ENCODE measurements at regions not wholly inside any gene's neighbourhood (a gene's known extent, or its start where the extent isn't known, plus 50 kb on each side); places are given as distances from the start of the nearest gene placed in this dataset.

DNA sequence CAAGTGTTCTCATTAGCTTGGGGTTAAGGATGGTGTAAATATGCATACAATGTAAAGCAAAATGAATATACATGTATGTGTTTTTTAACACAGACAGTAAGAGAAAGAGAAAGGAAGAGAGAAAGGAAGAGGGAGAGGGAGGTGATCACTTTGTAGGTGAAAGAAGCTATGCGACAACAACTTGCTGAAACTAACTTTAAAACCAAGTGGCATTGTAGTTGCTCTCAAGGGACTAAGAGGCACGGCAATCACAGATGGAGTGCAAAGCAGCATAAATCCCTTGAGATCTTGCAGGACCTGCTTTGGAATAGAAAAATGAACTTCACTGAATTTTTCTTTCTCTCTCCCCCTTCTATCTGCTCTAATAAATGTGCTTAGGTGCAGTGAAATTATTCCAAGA lies 1665.0 kb upstream of the TENM3 start:
- DNase-seq (ENCODE audit: low read depth in 1 of 2, low spot score in 1 of 2): no peak

DNA sequence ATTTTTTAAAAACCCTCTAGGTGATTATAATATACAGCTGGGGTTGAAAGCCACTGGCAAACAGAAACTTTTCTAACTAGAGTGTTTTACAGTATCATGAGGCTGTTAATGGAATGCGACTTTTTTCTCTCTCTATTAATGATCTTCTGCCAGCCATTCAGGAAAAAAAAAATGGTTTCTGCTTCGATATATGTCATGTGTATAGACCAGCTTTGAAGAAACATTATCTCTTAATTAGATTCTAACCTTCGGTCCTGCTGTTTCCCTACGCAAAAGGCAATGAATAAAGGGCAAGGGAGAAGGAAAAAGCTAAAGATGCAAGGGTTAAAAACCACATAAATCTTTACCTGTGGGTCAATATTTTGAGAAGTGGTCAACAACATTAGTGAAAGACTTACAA lies 1662.1 kb upstream of the TENM3 start:
- DNase-seq (ENCODE audit: low read depth in 1 of 2, low spot score in 1 of 2): no peak

DNA sequence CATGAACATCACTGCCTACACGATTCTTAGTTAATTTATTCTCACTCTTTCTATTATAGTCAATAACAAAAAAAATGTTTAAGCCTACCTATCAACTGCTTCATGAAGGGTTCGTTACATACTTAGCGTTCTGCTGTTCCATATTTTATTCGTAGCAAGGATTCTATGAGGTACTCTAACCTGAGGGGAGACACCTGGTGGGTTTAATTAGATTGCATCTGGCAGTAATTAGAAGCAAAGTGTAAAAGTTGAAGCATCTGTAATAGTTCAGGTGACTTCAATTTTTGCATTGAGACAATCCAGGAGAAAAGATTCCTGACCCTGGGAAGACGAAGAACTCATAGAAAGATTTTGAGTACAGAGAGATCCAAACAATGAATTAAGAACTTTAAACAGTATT lies 1655.8 kb upstream of the TENM3 start:
- no peak for DNase-seq (ENCODE audit: low read depth in 1 of 2, low spot score in 1 of 2)

DNA sequence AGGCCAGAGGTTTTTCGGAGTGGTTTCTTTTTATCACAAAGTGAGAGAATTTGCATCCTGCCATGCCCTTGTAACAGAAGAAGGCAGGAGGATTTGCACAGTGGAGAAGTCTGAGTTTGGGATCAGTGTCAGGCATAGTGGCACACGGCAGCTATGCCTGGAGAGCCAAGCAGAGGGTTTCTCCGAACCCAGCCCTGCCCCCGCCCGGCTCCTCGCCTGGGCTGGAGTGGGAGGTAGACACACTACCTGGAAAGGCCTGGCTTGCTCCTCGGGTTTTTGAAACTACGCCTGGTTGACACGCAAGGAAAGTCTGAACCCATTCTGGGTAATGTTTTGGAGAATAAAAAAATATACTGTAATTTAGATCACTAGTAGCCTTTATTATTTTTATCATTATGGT lies 1653.6 kb upstream of the TENM3 start:
- DNase-seq (ENCODE audit: low read depth in 1 of 2, low spot score in 1 of 2): no peak

DNA sequence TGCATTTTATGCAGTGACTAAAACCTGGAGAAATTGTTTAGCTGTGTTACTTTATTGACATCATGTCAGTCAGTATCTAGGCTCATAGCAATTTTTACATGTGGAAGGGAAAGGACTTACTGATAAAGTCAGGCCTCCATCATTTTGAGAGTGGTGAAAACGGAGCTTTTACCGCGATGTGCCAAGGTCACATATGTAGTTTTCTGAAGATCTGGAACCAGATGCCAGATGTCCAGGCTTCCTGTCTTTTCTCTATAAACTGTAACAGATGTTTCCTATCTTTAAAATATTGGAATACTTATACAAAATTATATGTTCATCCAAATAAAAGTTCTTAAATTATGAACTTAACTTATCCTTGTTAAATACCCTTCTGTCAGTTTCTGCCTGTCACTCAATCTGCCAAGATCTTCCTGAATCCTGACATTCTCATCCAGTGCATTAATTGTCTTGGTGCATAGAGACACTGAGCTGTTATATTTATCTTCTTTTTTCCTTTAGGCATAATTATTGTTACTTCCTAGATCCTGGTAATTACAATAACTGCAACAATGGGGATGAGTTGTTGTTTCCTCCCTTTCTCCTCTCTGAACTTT lies 1646.2 kb upstream of the TENM3 start:
- DNase-seq (ENCODE audit: low read depth in 1 of 2, low spot score in 1 of 2): no peak

DNA sequence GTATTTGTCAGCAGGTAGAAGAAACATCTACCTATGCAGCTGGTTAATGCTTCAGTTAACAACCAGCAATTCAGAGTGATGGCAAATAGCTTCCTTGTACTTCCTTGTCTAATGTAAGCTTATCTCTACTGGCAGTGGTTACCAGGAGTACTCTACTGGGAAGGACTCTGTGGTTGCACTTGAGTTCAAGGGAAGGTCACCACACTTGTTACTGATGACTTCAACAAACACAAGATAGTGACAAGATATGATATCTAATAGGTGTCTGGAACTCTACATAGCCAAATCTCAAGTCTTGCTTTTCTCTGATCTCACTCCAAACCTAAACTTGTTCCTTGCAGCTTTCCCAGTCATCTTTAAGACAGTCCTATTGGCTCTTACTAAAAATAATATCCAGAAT lies 1644.9 kb upstream of the TENM3 start:
- DNase-seq (ENCODE audit: low read depth in 1 of 2, low spot score in 1 of 2): no peak

DNA sequence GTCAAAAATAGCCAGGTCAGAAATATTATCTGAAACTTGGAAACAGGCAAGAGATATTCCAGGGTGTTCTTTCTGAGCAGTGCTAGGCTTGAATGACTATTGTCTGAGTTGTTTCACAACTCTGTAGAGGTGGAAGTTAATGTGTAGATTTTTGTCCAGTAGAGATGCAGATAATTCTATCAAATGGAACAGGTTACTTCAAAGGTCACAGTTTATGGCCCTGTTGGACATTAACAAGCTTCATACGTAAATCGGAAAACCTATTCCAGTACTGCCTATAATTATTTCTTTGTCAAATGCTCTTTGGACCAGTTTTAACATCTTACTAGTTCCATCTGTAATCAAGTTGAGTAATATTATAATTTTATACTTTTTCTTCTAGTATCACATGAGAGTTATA lies 1639.4 kb upstream of the TENM3 start:
- no peak for DNase-seq (ENCODE audit: low read depth in 1 of 2, low spot score in 1 of 2)

DNA sequence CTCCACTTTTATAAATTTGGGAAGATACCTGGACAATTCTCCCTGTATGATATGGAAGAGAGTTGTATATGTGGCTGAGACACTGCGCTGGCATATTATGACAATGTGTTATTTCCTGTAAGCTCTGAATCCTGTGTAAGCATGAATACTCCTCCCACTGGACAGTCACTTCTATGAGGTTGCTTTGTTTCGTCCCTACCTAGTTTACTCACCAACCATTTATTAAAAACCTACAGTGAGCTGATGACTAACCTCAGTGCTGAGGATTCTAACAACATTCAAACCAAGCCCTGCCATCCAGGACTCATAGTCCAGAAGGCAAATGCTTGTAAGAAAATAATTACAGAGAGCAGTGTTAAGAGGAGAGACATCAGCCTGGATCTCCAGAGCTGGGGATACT lies 1632.9 kb upstream of the TENM3 start:
- no peak for DNase-seq (ENCODE audit: low read depth in 1 of 2, low spot score in 1 of 2)

DNA sequence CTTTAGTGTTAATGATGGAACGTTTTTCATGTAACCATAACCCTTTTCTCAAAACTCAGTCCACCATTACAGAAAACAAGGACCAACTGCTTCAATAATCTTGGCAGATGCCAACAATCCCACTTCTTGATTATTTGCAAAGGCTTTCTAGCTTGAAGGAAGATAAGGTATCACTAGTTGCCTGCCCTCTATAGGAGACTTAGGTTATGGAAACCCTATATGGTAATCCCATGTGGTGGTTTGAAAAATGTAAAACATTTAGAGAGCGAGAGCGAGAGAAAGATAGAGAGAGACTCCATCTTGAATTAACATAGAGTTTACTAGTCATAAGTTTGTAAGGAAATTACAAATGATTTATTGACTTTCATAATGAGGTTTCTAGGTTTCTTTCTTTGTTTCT lies 1627.5 kb upstream of the TENM3 start:
- no peak for DNase-seq (ENCODE audit: low read depth in 1 of 2, low spot score in 1 of 2)

DNA sequence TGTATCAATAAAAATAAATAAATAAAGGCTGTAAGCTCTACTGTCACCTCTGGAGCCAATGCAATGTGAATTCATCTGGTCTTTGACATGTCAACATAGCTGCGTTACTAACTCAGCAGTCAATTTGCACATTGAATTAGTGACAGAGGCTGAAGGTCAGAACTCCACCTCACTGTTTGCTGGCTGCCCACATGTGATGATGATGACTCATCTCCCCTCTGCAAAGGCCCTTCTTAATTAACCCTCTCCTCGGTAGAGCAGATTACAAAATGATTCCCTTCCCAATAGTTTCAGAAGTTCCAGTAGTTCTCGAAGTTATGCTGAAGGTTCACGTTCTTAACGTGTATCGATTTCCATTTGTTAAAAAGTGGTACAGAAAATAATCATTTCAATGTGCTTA lies 1626.0 kb upstream of the TENM3 start:
- DNase-seq (ENCODE audit: low read depth in 1 of 2, low spot score in 1 of 2): no peak

DNA sequence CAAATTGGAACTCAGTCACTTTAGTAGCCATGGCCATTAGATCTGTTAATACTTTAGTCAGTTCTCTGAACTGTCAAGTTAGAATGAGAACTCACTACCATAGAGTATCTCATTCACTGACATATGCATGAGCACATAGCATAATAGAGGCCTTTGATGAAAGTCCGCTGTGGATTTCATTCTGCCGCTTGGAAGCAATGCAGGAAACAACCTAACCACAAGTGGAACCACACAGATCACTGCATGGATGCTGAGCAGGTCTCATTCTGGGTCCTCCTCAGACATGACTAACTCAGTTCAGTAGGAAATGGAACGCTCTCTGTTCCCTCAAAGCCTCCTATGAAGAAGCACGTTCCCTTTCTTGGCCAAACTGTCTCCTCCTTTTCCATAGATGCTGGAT lies 1624.8 kb upstream of the TENM3 start:
- no peak for DNase-seq (ENCODE audit: low read depth in 1 of 2, low spot score in 1 of 2)

DNA sequence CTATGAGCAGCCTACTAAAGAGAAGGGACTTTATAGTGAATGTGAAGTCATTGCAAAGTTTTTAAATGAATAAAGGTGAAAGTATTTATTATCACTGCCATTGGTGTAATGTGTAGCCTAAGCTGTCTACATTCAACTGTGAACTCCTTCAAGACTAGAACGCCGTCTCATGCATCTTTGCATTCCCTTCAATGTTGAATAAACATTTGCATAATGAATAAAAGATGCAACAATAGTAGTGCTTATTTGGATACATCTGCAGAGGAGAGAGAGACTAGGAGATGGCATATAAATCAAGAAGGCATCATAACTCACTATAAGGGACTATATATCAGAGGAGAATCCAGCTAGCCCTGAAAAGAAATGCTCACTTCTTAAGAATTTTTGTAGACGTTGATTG lies 1623.8 kb upstream of the TENM3 start:
- DNase-seq (ENCODE audit: low read depth in 1 of 2, low spot score in 1 of 2): no peak

DNA sequence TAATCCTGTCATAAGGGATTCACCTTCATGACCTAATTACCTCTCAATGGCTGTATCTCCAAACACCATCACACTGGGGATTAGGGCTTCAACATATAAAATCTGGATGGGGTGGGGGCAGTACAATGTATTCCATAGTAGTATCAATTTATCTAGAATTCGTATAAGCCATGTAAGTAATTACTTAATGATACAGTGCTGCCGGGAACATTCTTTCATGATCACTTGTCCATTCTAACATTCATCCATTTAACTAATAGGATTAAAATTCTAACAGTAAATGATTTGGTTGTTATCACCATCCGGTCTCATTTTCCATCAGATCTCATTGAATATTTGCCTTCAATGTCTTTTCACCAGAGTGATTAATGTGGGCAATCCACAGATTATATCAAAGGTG lies 1620.9 kb upstream of the TENM3 start:
- DNase-seq (ENCODE audit: low read depth in 1 of 2, low spot score in 1 of 2): no peak

DNA sequence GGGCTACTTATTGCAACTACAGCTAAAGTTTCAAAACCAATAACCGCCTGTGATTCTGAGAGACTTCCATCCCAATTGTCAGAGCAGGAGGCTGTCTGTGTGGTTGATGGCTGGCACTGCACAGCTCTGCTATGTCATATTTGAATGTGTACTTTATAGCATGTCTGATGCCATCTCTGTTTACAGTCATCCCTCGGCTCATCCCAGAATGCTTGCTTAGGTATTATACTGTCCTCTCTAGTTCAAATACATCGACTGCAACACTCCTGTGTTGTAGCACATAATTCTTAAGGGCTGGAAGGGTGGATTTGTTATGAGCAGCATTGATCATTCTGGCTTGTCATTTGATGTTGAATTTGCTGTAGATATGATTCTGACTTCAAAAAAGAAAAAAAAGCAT lies 1617.5 kb upstream of the TENM3 start:
- DNase-seq (ENCODE audit: low read depth in 1 of 2, low spot score in 1 of 2): no peak

DNA sequence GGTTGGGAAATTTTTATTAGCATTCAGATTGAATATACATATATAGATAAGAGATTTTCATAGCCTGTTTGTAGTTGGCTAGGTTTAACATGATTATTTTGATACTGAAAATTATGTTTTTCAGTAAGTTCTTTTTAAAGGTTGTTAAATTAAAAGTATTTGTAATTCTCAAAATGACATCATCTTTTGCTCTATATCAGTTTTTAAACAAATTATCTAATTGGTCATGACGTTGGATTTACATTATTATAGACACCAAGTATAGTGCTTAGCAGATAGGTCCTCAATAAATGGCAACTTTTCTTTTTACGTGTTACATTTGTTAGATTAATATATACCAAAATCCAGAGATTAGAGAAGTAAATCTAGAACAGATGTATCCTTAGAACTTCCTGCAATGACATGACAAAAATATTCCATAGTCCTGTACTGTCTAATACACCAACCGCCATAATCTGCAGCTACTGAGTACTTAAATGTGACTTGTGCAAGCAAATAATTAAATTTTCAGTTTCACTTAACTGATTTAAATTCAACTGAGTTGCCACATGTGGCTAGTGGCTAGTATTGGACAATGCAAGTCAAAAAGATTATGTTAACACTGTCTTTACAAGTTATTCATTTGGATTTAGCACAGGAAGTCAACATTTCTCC lies 1613.1 kb upstream of the TENM3 start:
- DNase-seq (ENCODE audit: low read depth in 1 of 2, low spot score in 1 of 2): no peak

DNA sequence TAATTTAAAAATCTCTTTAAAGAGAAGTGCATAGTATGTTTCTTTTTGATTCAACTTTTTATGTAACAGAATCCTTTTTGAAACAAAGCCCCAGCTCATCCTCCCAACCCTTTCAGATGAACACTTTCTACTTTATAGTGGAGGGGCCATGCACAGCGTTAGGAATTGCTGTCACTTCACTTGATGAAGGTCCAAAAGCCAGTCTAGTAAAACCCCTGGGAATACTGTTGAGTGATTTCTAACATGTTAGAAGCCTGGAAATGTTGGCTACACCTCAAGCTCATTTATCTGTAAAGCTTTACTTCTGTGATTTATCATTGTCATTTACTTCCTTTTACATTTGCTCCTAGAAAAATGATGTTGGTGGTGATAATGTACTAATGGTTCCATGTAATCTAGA lies 1608.9 kb upstream of the TENM3 start:
- DNase-seq (ENCODE audit: low read depth in 1 of 2, low spot score in 1 of 2): no peak

DNA sequence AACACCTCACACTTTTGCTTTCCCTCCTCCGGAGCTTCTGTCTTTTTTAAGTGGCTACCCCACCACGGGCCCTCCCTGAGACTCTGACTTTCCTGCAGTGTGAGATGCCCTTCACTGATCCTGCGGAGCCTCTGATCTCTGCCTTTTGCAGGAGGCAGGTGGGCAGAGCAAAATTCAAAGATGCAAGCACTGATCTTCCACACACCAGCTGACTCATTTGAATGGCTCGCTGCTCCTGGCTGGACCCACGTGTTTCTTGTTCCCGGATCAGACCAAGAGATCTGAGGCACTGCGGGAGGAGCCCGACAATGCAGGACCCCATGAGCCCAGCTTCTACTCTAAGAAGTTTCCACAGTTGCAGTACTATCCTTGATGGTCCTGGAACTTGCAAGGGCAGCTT lies 1607.9 kb upstream of the TENM3 start:
- no peak for DNase-seq (ENCODE audit: low read depth in 1 of 2, low spot score in 1 of 2)

DNA sequence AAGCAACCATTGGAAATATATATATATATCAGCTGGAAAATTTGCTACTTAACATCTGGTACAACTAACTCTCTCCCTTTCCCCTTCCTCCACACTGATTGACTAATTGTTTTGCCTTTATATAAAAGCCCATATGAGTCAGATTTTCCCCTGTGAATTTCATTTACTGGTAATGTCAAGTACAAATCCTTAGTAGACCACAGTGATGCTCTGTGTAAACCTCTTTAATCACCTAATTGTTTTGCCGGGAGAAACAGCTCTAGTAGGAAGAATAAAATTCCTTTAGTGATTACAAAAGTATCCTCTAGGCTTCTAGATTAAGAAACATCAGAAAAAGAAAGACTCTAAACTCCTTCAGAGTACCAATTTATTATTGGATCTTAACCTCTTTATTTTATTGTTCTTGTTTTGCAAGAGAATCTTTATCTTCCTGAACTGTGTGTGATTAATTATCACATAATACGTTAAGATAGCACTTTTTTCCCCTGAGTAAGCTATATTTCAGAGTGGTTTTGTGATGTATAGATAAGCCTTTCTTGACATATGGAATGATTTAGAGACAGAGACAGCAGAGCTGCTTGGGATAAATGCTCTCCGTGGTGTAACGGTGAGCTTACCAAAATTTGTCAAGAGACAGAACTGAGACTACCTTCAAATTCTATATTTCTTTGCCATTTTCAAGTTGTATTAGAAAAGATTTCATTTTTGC lies 1606.4 kb upstream of the TENM3 start:
- DNase-seq (ENCODE audit: low read depth in 1 of 2, low spot score in 1 of 2): no peak

DNA sequence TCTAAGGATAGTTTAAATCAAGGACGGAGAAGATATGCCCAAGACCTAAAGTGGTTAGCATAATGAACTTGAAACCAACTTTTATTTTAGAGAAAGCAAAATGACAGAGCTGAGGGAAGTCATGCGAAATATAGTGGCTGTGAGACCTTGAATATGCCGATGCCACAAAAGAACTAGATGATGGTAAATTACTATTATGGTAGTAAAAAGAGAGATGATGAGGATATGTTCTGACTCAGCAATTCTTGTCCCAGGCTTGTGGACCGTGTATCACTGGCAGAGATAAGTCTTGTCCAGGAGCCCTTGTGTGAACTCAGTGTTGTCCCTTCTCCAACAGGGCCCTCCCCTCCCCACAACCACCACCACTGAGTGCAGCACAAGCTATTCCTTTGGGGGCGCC lies 1605.6 kb upstream of the TENM3 start:
- DNase-seq (ENCODE audit: low read depth in 1 of 2, low spot score in 1 of 2): no peak

DNA sequence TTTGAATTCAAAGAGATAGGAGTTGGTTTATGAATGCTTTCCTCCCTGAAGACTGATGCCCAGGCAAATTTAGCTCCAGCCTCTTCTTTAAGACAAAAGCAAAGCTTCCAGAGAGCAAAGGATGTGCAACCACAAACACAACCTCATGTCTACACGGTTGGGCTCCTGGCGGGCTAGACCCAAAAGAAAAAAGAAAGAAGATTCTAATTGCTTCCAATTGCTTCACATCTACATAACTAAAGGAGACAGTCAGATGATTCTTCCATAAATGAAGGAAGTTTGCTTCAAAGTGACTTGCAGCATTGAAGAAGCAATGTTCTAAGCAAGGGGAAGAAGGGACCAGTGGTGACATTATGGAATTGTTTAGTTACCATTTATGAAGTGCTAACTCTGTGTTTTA lies 1603.0 kb upstream of the TENM3 start:
- DNase-seq (ENCODE audit: low read depth in 1 of 2, low spot score in 1 of 2): no peak

DNA sequence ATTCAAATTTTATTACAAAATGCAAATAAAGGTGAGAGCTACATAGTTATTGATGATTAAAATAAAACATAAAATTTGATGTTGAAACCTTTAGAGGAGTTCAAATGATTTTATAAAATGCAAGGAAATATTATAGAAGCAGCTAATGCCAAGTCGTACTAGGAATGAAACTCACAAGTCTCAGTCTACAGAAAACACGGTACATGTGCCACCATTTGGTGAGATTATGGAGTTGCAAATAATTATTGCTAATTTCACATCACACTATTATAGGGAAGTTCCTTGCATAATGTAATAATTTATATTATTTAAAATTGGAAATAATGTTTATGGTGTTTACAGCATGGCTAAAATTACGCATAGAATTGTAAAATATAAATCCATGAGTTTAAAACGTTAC lies 1601.7 kb upstream of the TENM3 start:
- DNase-seq (ENCODE audit: low read depth in 1 of 2, low spot score in 1 of 2): no peak

DNA sequence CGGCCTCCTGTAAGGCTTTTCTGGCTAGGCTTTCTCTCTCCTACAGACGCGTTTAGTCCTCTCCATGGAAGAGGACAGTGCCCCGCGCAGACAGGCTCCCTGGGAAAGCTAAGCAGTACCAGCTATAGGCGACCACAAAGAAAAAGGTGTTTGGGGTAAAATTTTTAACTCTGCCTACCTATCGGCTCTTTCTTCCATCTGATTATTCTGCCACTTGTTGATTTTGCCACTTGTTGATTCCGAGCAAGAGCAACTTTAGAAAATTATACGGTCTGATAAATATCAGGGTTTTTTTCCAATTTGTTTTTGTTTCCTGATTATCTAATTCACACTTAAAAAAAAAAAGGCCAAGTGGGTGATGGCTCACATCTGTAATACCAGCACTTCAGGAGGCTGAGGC lies 1600.5 kb upstream of the TENM3 start:
- DNase-seq (ENCODE audit: low read depth in 1 of 2, low spot score in 1 of 2): no peak

DNA sequence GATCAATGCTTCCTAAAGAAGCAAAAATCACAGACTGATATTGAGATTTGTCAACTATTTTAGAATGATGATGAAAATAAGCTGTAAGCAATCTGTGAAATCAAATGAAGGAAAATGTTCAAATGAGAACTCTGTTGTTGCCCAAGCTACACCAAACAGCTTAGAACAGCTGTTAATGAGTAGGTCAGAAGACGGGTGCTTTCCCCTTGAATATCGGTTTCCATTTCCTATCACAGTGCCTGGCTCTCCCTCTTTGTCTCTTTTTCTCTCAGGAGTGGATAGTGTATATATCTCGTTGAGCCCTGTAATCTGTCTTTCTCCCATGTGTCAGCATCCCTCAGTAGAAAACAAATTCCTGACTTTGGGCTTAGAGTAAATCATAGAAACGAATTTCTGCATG lies 1592.9 kb upstream of the TENM3 start:
- DNase-seq (ENCODE audit: low read depth in 1 of 2, low spot score in 1 of 2): no peak
